ENCODE measurements at regions not wholly inside any gene's neighbourhood (a gene's known extent, or its start where the extent isn't known, plus 50 kb on each side); places are given as distances from the start of the nearest gene placed in this dataset.

- no peak for TF ChIP-seq CTCF (IDR thresholded peaks at IDR 0.05)
- TF ChIP-seq POLR2A (IDR thresholded peaks at IDR 0.05) = no peak
Observed at GRCh38 chr7:68143345-68143744, 1146.7 kb downstream of the TYW1 start.
